Right cardiac atrium (tissue), 5 donors: ENCODE measurements at regions not wholly inside any gene's neighbourhood (a gene's known extent, or its start where the extent isn't known, plus 50 kb on each side); places are given as distances from the start of the nearest gene placed in this dataset.

Source experiments
- ATAC-seq, 2 donors: fragments of 200-7000 bp; cut with Tn5 transposase; one replicate each; pipeline versions ENCODE4 v1.8.0 to v1.9.1; 2020; ENCODE audit warnings: moderate library complexity in 2 of 2, mild to moderate bottlenecking in 1 of 2
- DNase-seq, 3 donors: peaks; one replicate each; pipeline ENCODE4 v3.0.0-alpha.2; 2020
- H3K27ac ChIP-seq: one replicate; pipeline ENCODE4 v1.5.1; 2013; ENCODE audit warnings: mild to moderate bottlenecking, low read length, control low read depth, moderate library complexity
- H3K27me3 ChIP-seq: one replicate; pipeline ENCODE4 v1.6.1; 2013; ENCODE audit not compliant: control insufficient read depth, insufficient read depth
- H3K4me1 ChIP-seq: one replicate; pipeline ENCODE4 v1.6.1; 2013; ENCODE audit warnings: low read length; ENCODE audit not compliant: control insufficient read depth, insufficient read depth
- H3K4me3 ChIP-seq: one replicate; pipeline ENCODE4 v1.5.1; 2013; ENCODE audit warnings: low read length, control low read depth
- H3K9me3 ChIP-seq: one replicate; pipeline ENCODE4 v1.6.1; 2013; ENCODE audit warnings: low read length; ENCODE audit not compliant: control insufficient read depth
- WGBS: extraction: QIAGEN DNeasy Blood & Tissue Kit; methylation state at CpG from one replicate; pipeline ENCODE4 v1.1.7; 2013; 5-methylcytosine and 5-hydroxymethylcytosine counted together
- intact Hi-C, 4 donors: fragments of 100-400 bp; cut with DNase I; formaldehyde crosslinking; loops; one replicate each; pipeline versions ENCODE4 v1.11.0 to v1.14.0; 2022 to 2023
- donor health status: healthy with polysubstance abuse.
- donor health status: DM: no; HTN: yes; CAD: no.
- donor health status: DM: no; HTN: no; CAD: no.
- donor health status: DM: no; HTN: yes; CAD: no; lungs with severe emphysema.
- donor health status: DM: yes; HTN: yes; CAD: no.

DNA sequence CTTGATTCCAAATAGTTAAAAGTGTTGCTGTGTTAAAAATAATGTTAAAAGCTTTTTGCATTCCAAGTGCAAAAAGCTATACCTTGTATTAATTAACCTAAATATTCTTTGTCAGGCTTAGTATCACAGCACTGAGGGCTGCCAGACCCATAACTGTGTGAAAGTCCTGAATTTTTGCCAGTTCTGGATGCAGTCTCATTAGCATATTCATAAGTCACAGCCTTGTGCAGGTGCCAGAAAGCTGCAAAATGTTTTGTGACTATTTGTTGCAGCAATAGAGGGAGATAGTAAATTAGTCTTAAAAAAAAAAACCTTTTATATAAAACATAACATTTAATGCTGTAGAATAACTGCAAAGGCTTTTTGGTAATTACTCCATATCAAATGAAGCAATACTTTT is 56.6 kb downstream of the SLITRK1 start:
- intact Hi-C loops: no loop called here
- Histone ChIP-seq H3K4me3 (no peak overlapping the region), H3K4me1 (no peaks in the 10 kb centered on the region), H3K27ac (no peak overlapping the region), H3K9me3 (no peaks in the 10 kb centered on the region), H3K27me3 (no peaks in the 10 kb centered on the region)
- DNase-seq (no peak), ATAC-seq (no peak)

- H3K4me3 ChIP-seq: no peak overlapping the region
- H3K4me1 ChIP-seq: no peaks in the 10 kb centered on the region
- H3K27ac ChIP-seq: no peak overlapping the region
- no peaks in the 10 kb centered on the region for H3K9me3 ChIP-seq
- no peak for ATAC-seq
- intact Hi-C loops: no loop called here
- 94% methylated on average over 8 of the region's 8 CpGs for WGBS
- peak in 1 of 3 donors; percentile 25 for DNase-seq
- no peaks in the 10 kb centered on the region for H3K27me3 ChIP-seq
Measured at GRCh38 chr13:83824560-83824959, 57.7 kb downstream of the SLITRK1 start.

DNA sequence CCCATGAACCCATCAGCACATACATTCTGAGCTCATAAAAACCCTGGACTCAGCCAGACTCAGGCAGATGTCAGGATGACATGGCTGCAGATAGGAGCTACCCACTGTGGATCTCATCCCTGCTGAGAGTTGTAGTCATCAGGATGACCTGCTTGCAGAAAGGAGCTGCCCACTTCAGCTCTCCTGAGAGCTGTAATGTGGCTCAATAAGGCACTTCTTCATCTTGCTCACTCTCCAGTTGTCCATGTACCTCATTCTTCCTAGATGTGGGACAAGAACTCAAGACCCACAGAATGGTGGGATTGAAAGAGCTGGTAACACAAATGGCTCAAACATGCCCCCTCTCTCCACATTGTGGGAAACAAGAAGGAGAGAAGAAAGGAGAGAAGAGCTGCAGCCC is 58.2 kb downstream of the SLITRK1 start:
- Histone ChIP-seq H3K9me3 (no peaks in the 10 kb centered on the region), H3K27me3 (no peaks in the 10 kb centered on the region), H3K4me3 (no peak overlapping the region), H3K27ac (no peak overlapping the region), H3K4me1 (no peaks in the 10 kb centered on the region)
- intact Hi-C loops: no loop called here
- no peak for DNase-seq
- no peak for ATAC-seq

- no peaks in the 10 kb centered on the region for H3K4me1 ChIP-seq
- no peak for ATAC-seq
- H3K27me3 ChIP-seq: no peaks in the 10 kb centered on the region
- DNase-seq: no peak
- intact Hi-C loops: no loop called here
- WGBS: 46% methylated on average over 2 of the region's 2 CpGs
- no peaks in the 10 kb centered on the region for H3K9me3 ChIP-seq
- H3K4me3 ChIP-seq: no peak overlapping the region
- H3K27ac ChIP-seq: no peak overlapping the region
Measured at GRCh38 chr13:83819611-83820010, 62.7 kb downstream of the SLITRK1 start.

GRCh38 chr13:83819156-83819555 is 63.1 kb downstream of the SLITRK1 start:
- Histone ChIP-seq H3K27me3 (no peaks in the 10 kb centered on the region), H3K9me3 (no peaks in the 10 kb centered on the region), H3K4me3 (no peak overlapping the region), H3K4me1 (no peaks in the 10 kb centered on the region), H3K27ac (no peak overlapping the region)
- 76% methylated on average over 4 of the region's 4 CpGs for WGBS
- ATAC-seq (no peak), DNase-seq (no peak)
- intact Hi-C loops: no loop called here

DNA sequence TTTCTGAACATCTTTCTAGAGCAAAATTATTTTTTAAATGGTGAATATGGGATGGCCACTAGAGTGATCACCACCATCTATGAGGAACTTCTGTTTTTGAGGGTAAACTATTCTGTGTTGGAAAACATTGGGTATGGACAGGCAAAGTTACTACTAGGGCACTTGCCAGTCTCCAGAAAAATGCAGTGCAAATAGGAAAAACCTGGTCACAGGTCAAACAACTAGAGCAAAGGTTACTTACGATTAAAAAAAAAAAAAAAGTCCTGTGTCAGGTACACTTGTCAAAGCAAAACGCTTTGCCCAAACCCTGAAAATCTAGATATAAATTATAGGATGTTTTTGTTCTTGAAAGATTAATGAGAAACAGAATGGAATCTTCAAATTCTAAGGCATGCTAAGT is 66.2 kb downstream of the SLITRK1 start:
- no peak overlapping the region for H3K4me3 ChIP-seq
- H3K27me3 ChIP-seq: no peaks in the 10 kb centered on the region
- no peak for DNase-seq
- intact Hi-C loops: no loop called here
- no peaks in the 10 kb centered on the region for H3K9me3 ChIP-seq
- H3K27ac ChIP-seq: no peak overlapping the region
- WGBS: 67% methylated on average over 2 of the region's 2 CpGs
- no peaks in the 10 kb centered on the region for H3K4me1 ChIP-seq
- no peak for ATAC-seq

DNA sequence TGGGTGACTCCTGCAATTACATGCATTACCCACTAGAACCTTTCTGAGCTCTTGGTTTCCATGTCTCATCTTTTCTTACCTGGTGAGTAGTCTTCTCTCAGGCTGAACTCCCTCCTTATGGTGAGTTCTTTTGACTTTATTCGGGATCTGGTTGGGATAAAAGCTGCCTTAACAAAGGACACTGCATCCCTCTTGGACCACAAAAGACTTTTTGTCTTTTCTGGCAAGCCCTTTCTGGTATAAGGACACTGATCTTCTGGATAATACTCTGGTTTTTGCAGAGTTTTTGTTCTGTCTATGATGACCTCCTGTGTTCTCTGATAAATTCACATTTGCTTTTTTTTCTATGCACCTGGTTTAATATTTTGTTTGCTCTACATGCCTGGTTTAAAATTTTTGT is 66.7 kb downstream of the SLITRK1 start:
- intact Hi-C loops: no loop called here
- ATAC-seq: no peak
- 72% methylated on average over 1 of the region's 1 CpG for WGBS
- no peaks in the 10 kb centered on the region for H3K9me3 ChIP-seq
- no peaks in the 10 kb centered on the region for H3K27me3 ChIP-seq
- H3K4me3 ChIP-seq: no peak overlapping the region
- no peaks in the 10 kb centered on the region for H3K4me1 ChIP-seq
- H3K27ac ChIP-seq: no peak overlapping the region
- DNase-seq: no peak

GRCh38 chr13:83810136-83810535 is 72.1 kb downstream of the SLITRK1 start:
- no peaks in the 10 kb centered on the region for H3K27me3 ChIP-seq
- no peak for DNase-seq
- H3K9me3 ChIP-seq: no peaks in the 10 kb centered on the region
- intact Hi-C loops: no loop called here
- no peaks in the 10 kb centered on the region for H3K4me1 ChIP-seq
- no peak overlapping the region for H3K4me3 ChIP-seq
- no peak overlapping the region for H3K27ac ChIP-seq
- WGBS: 48% methylated on average over 2 of the region's 2 CpGs
- ATAC-seq: no peak

DNA sequence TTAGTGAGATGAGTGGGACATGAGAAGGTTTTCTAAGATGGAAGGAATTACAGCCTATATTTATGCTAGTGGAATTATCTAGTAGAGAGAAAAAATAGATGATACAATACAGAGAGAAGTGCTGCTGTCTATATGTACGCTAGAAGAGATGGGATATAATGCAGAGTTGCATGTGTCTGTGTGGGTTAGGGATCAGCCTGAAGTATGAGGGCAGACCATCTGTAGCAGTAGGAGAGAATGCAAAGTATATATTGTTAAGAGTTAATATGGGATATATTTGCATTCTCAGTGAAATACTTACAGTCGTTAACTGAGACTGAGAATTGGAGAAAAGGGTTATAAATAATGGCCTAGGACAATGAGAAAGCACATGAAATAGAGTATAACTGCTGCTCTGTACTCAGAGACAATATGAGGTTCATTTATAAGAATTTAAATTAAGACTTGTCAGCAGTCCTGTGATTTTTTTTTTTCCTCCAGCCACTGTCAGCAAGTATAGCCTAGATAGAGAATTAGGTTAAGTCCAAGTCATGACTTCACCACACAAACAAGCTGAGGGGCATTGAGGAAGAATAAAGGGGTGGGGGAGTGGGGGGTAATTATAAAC is 77.8 kb downstream of the SLITRK1 start:
- no peaks in the 10 kb centered on the region for H3K4me1 ChIP-seq
- H3K4me3 ChIP-seq: no peak overlapping the region
- no peaks in the 10 kb centered on the region for H3K9me3 ChIP-seq
- intact Hi-C loops: no loop called here
- DNase-seq (no peak), ATAC-seq (no peak)
- 70% methylated on average over 2 of the region's 2 CpGs for WGBS
- no peaks in the 10 kb centered on the region for H3K27me3 ChIP-seq
- H3K27ac ChIP-seq: no peak overlapping the region

- 71% methylated on average over 1 of the region's 1 CpG for WGBS
- H3K4me1 ChIP-seq: no peaks in the 10 kb centered on the region
- intact Hi-C loops: no loop called here
- DNase-seq (no peak), ATAC-seq (no peak)
- no peaks in the 10 kb centered on the region for H3K27me3 ChIP-seq
- H3K27ac ChIP-seq: no peak overlapping the region
- H3K4me3 ChIP-seq: no peak overlapping the region
- no peaks in the 10 kb centered on the region for H3K9me3 ChIP-seq
Measured at GRCh38 chr13:83798731-83799130, 83.5 kb downstream of the SLITRK1 start.

DNA sequence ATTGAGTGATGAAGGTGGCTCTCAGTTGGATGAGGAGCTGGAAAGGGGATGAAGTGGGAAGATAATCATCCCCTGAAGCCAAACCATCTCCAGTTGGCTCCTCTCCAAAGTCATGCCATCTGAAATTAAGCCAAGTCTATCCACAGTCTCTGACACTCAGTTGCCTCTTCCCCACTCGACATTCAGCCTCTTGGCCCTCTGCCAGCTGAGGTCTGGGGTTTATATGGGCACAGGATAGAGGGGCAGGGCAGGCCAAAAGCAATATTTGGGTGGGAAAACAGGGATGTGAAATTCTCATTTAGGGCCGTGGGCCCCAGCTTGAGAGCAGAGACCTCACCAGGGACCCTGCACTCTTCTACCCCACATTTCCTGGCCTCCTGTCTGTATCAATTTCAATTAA is 85.9 kb downstream of the SLITRK1 start:
- DNase-seq (no peak), ATAC-seq (no peak)
- Histone ChIP-seq H3K4me1 (no peaks in the 10 kb centered on the region), H3K4me3 (no peak overlapping the region), H3K27ac (no peak overlapping the region), H3K9me3 (no peaks in the 10 kb centered on the region), H3K27me3 (no peaks in the 10 kb centered on the region)
- intact Hi-C loops: no loop called here
- WGBS: 41% methylated on average over 2 of the region's 2 CpGs

GRCh38 chr13:83794583-83794982 is 87.7 kb downstream of the SLITRK1 start:
- Histone ChIP-seq H3K4me1 (no peaks in the 10 kb centered on the region), H3K4me3 (no peak overlapping the region), H3K27ac (no peak overlapping the region), H3K9me3 (no peaks in the 10 kb centered on the region), H3K27me3 (no peaks in the 10 kb centered on the region)
- intact Hi-C loops: no loop called here
- no peak for ATAC-seq
- DNase-seq: no peak
- 88% methylated on average over 2 of the region's 2 CpGs for WGBS
